Brain microvascular endothelial cell (primary cell): ENCODE measurements at regions not wholly inside any gene's neighbourhood (a gene's known extent, or its start where the extent isn't known, plus 50 kb on each side); places are given as distances from the start of the nearest gene placed in this dataset.
"Not testable (repeated sequence)": the region's sequence is repeated elsewhere in the genome, so short reads cannot be mapped to it uniquely, and the experiment has no call there.

Experiments used
- DNase-seq: peaks from one replicate; pipeline ENCODE4 v3.0.0-alpha.2; 2020
- H3K27ac ChIP-seq: fragments of 250-450 bp; sonication (Bioruptor Pico); 2 replicates; pipeline ENCODE4 v1.5.1; 2020; ENCODE audit warnings: mild to moderate bottlenecking, moderate library complexity
- H3K27me3 ChIP-seq: fragments of 250-450 bp; sonication (Bioruptor Pico); replicated peaks from 2 replicates; pipeline ENCODE4 v1.5.1; 2020; ENCODE audit warnings: mild to moderate bottlenecking
- H3K36me3 ChIP-seq: fragments of 250-450 bp; sonication (Bioruptor Pico); replicated peaks from 2 replicates; pipeline ENCODE4 v1.5.1; 2020; ENCODE audit warnings: mild to moderate bottlenecking
- H3K4me3 ChIP-seq: 2 replicates; pipeline ENCODE4 v1.5.1; 2011; ENCODE audit warnings: low read depth, mild to moderate bottlenecking, control low read depth, low read length, moderate library complexity
- in situ Hi-C: cut with HindIII; loops from 2 replicates; pipeline ENCODE4 v1.10.0; 2017; ENCODE audit warnings: low sequenced_read_pairs, low pct_ligation_motif_present
- TF ChIP-seq, protein P1 (sequence below): IDR thresholded peaks from 2 replicates; pipeline ENCODE4 v1.5.1; 2011; ENCODE audit warnings: low read depth, mild to moderate bottlenecking, moderate library complexity, low read length, control low read depth, inconsistent platforms; ENCODE audit errors: missing control alignments

DNA sequence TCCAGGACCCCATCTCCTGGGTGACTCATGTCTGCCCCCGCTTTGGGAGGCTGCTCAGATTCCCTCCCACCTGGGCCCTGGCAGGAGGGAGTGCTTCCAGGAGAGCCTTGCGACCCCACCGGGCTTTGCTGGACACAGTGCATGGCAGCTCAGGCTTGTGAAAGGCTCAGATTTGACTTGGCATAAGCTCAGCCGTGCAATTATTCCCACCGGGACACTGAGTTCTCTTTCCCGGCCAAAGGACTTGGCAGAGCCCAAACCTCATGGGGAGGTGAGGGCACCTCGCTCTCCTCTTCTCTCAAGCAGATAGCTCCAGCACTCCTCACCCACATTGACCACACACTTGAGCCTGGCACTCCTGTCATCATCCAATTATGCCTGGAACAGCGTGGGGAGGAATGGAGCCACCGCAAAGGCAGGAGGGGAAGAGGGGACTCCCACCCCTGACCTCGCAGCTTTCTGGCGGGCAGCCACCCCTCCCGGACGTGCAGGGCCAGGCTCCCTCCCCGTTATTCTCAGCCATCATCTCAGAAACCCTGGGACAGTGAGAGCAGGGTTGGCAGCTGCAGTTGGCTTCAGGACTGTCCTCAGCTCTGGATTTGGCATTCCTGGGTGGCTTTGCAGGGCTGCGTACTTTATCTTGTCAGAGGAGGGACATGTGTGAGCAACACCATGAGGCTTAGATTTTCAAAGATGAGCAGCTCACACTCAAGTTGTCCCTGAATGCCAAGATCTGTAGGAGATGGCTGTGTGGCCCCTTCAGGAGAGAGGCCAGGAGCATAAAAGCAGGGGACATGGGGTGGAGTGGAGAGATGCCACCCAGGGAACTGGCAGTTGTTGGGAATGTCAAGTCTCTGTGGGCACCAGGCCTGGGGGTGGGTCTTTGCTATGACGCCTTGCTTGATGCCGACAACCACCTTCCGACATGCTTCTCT, 306.2 kb downstream of the TEX29 start:
- H3K27me3 ChIP-seq = no peaks in the 10 kb centered on the region
- H3K4me3 ChIP-seq = no peak overlapping the region
- no peak overlapping the region for H3K27ac ChIP-seq
- TF ChIP-seq, protein P1, sequence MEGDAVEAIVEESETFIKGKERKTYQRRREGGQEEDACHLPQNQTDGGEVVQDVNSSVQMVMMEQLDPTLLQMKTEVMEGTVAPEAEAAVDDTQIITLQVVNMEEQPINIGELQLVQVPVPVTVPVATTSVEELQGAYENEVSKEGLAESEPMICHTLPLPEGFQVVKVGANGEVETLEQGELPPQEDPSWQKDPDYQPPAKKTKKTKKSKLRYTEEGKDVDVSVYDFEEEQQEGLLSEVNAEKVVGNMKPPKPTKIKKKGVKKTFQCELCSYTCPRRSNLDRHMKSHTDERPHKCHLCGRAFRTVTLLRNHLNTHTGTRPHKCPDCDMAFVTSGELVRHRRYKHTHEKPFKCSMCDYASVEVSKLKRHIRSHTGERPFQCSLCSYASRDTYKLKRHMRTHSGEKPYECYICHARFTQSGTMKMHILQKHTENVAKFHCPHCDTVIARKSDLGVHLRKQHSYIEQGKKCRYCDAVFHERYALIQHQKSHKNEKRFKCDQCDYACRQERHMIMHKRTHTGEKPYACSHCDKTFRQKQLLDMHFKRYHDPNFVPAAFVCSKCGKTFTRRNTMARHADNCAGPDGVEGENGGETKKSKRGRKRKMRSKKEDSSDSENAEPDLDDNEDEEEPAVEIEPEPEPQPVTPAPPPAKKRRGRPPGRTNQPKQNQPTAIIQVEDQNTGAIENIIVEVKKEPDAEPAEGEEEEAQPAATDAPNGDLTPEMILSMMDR = no peak
- no peak for DNase-seq
- no peaks in the 10 kb centered on the region for H3K36me3 ChIP-seq
- in situ Hi-C loops = no loop called here

DNA sequence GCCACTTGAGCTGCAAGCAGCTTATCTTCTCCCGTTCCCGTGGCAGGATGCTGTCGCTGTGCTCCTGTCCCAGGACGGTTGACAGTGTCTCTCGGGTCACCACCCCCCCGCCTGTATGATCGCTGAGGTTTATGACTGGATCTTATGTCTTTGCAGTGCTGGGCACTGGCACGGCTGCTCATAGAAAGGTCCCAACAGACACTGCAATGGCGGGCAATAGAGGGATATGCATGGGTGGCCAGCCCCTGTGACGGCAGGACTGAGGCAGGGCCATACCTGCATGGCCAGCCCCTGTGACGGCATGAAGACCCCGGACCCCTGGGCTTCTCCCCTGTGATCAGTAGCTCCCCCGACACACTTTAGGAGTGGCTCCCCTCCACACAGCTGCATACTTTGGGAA, 307.2 kb downstream of the TEX29 start:
- H3K36me3 ChIP-seq = no peaks in the 10 kb centered on the region
- TF ChIP-seq, protein P1 = no peak
- H3K27me3 ChIP-seq = no peaks in the 10 kb centered on the region
- in situ Hi-C loops = no loop called here
- no peak for DNase-seq
- H3K27ac ChIP-seq = no peak overlapping the region
- H3K4me3 ChIP-seq = no peak overlapping the region

DNA sequence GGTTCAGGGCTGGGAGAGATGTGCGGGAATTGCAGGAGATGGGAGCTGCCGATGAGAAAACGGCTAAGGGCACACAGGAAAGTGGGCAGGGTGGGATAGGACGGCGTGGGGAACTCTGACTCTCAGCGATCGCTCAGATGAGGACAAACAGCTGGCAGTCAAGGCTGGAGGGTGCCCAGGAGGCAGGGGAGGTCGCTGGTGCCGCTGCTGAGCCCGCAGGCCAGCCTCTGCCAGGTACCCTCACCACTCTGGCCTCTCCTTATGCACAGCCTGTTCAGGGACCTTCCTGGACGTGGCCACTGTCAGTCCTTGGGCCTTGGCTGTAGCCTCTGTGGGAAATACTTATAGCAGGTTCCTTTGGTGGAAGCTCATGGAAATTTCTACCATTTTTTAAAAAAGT, 308.6 kb downstream of the TEX29 start:
- in situ Hi-C loops = no loop called here
- TF ChIP-seq, protein P1 = no peak
- H3K27ac ChIP-seq = no peak overlapping the region

DNA sequence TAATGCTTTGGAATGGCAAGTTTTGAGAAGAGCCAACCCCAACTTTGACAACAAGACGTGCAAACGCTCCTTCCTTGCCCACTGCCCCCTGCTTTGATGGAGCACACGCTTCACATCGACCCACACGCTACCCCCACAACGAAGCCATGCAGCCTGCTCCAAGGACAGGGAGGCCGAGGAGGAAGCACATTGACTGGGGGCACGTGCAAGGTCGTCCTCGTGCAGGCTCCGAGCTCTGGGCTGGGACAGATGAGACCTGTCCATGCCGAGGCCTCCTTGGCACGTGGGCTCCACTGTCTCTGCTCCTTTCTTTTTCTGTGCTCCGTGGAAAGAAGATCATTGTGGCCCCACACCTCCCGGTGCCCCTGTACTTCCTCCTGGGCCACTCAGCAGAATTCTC, 309.0 kb downstream of the TEX29 start:
- DNase-seq = no peak
- H3K27me3 ChIP-seq = no peaks in the 10 kb centered on the region
- TF ChIP-seq, protein P1 = no peak
- in situ Hi-C loops = no loop called here
- no peak overlapping the region for H3K4me3 ChIP-seq
- no peaks in the 10 kb centered on the region for H3K36me3 ChIP-seq
- no peak overlapping the region for H3K27ac ChIP-seq

More for the DNA sequence above, 308.6 kb downstream of the TEX29 start:
- no peak for DNase-seq
- Histone ChIP-seq H3K27me3 (no peaks in the 10 kb centered on the region), H3K36me3 (no peaks in the 10 kb centered on the region), H3K4me3 (no peak overlapping the region)

DNA sequence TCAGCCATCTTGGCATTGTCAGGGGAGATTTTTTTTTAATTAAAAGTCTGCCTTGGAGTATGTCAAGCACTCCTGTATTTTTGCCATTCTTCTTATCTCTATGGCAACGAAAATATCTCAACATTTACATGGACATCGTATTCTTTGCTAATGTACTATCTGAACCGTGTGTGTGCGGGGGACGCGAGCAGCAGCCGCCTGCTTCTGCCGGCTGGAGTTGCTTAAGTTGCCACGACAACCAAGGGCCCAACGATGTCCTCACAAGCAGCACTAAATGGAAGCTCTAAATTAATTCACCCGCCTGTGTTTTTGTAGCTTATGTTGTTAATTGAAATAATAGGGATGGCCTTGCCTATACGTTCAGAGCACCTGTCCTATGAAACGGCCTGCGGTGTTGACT, 309.5 kb downstream of the TEX29 start:
- no peak for DNase-seq
- in situ Hi-C loops = no loop called here
- Histone ChIP-seq H3K27ac (no peak overlapping the region), H3K4me3 (no peak overlapping the region), H3K36me3 (no peaks in the 10 kb centered on the region), H3K27me3 (no peaks in the 10 kb centered on the region)
- TF ChIP-seq, protein P1 = no peak

DNA sequence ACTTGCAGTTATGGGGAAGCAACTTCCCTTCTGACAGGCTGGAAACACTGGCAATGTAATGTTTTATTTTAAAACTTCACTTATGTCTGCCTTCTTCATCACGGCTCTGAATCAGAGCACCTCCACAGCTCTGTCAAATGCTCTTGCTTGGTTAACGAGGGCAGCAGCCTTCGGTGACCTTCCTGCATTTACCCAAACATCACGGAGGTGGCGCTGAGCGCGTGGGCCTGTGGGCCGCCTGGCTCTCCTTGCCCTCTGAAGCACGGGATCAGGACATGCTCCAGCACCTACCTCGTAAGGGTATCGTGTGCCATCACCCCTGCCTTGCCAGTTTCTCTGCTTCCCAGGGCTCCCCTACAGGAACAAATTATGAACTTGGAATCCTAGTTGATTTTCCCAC, 310.0 kb downstream of the TEX29 start:
- no peak overlapping the region for H3K27ac ChIP-seq
- TF ChIP-seq, protein P1 = no peak
- no peaks in the 10 kb centered on the region for H3K36me3 ChIP-seq
- no peak overlapping the region for H3K4me3 ChIP-seq
- in situ Hi-C loops = no loop called here
- no peaks in the 10 kb centered on the region for H3K27me3 ChIP-seq
- no peak for DNase-seq

DNA sequence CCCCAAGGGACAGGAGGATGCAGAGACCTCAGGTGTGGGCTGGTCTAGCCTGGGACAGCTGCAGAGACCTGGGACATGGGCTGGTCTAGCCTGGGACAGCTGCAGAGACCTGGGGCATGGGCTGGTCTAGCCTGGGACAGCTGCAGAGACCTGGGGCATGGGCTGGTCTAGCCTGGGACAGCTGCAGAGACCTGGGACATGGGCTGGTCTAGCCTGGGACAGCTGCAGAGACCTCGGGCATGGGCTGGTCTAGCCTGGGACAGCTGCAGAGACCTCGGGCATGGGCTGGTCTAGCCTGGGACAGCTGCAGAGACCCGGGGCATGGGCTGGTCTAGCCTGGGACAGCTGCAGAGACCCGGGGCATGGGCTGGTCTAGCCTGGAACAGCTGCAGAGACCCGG, 310.8 kb downstream of the TEX29 start:
- DNase-seq, H3K27ac ChIP-seq, H3K36me3 ChIP-seq, in situ Hi-C loops, H3K27me3 ChIP-seq, H3K4me3 ChIP-seq: not testable (repeated sequence)
